Keratinocyte (primary cell): ENCODE measurements at regions not wholly inside any gene's neighbourhood (a gene's known extent, or its start where the extent isn't known, plus 50 kb on each side); places are given as distances from the start of the nearest gene placed in this dataset.

Source experiments
- DNase-seq: peaks from one replicate; pipeline ENCODE4 v3.0.0-alpha.2; 2011; ENCODE audit warnings: low read depth, missing footprints, low spot score
- FAIRE-seq: peaks from 2 replicates; lab custom pipeline; 2011; peaks lifted over from hg19 to GRCh38; lab: Jason Lieb, UNC
- H2AFZ ChIP-seq: 2 replicates; pipeline ENCODE4 v1.6.0; 2012; ENCODE audit warnings: low read length, control low read depth, inconsistent platforms; ENCODE audit not compliant: control insufficient read depth
- H3K27ac ChIP-seq: 2 replicates; pipeline ENCODE4 v1.5.1; 2011; ENCODE audit warnings: low read length; ENCODE audit not compliant: control insufficient read depth, insufficient read depth
- H3K27me3 ChIP-seq: 3 replicates; pipeline ENCODE4 v1.6.0; 2011; ENCODE audit warnings: low read length; ENCODE audit not compliant: control insufficient read depth, insufficient read depth; ENCODE audit errors: extremely low read depth
- H3K36me3 ChIP-seq, 2 experiments: 2 replicates in 1 of 2; 3 replicates in 1 of 2; pipeline ENCODE4 v1.5.1; 2011; ENCODE audit warnings: low read length in 2 of 2, mild to moderate bottlenecking in 1 of 2; ENCODE audit not compliant: control insufficient read depth in 2 of 2, insufficient read depth in 2 of 2; ENCODE audit errors: extremely low read depth in 1 of 2
- H3K4me1 ChIP-seq: 3 replicates; pipeline ENCODE4 v1.5.1; 2011; ENCODE audit warnings: low read length; ENCODE audit not compliant: control insufficient read depth, insufficient read depth; ENCODE audit errors: extremely low read depth
- H3K4me2 ChIP-seq: 3 replicates; pipeline ENCODE4 v1.6.0; 2011; ENCODE audit warnings: low read depth, low read length; ENCODE audit not compliant: control insufficient read depth, insufficient read depth; ENCODE audit errors: extremely low read depth
- H3K4me3 ChIP-seq, 3 experiments: fragments of 200-600 bp in 1 of 3; sonication (generic) in 1 of 3; 2 replicates in 2 of 3; 3 replicates in 1 of 3; pipeline ENCODE4 v1.5.1; 2011 to 2016; ENCODE audit warnings: low read length in 3 of 3, mild to moderate bottlenecking in 3 of 3, control low read depth in 2 of 3, inconsistent platforms in 1 of 3, low read depth in 1 of 3, mixed read lengths in 1 of 3, mixed run types in 1 of 3, moderate library complexity in 1 of 3; ENCODE audit not compliant: control insufficient read depth in 2 of 3, insufficient read depth in 2 of 3; ENCODE audit errors: extremely low read depth in 1 of 3
- H3K79me2 ChIP-seq: 2 replicates; pipeline ENCODE4 v1.6.0; 2012; ENCODE audit warnings: low read length; ENCODE audit not compliant: control insufficient read depth, insufficient read depth
- H3K9ac ChIP-seq: 3 replicates; pipeline ENCODE4 v1.6.0; 2011; ENCODE audit warnings: low read length; ENCODE audit not compliant: control insufficient read depth, insufficient read depth; ENCODE audit errors: extremely low read depth
- H3K9me1 ChIP-seq: 3 replicates; pipeline ENCODE4 v1.6.0; 2011; ENCODE audit warnings: low read length; ENCODE audit not compliant: control insufficient read depth, insufficient read depth; ENCODE audit errors: extremely low read depth
- H3K9me3 ChIP-seq: 2 replicates; pipeline ENCODE4 v1.5.1; 2012; ENCODE audit warnings: low read depth, low read length; ENCODE audit not compliant: control insufficient read depth
- H4K20me1 ChIP-seq: 3 replicates; pipeline ENCODE4 v1.6.0; 2011; ENCODE audit warnings: low read length; ENCODE audit not compliant: control insufficient read depth, insufficient read depth; ENCODE audit errors: extremely low read depth
- EZH2 ChIP-seq: IDR thresholded peaks from one replicate; pipeline ENCODE4 v1.6.1; 2012; ENCODE audit warnings: inconsistent platforms, mild to moderate bottlenecking, low read length, moderate library complexity
- dilution Hi-C: fragments of 300-500 bp; cut with MboI; formaldehyde crosslinking; loops from one replicate; pipeline ENCODE4 v1.7.0; 2020; ENCODE audit warnings: low sequenced_read_pairs; ENCODE audit not compliant: extremely low pct_ligation_motif_present
- TF ChIP-seq, protein P1 (sequence below), 3 experiments: IDR thresholded peaks in 1 of 3; conservative IDR thresholded peaks in 1 of 3; optimal IDR thresholded peaks in 1 of 3; 2 replicates in 2 of 3; 3 replicates in 1 of 3; pipeline versions ENCODE3 to v1.5.1; 2011; ENCODE audit warnings: low read length in 3 of 3, mild to moderate bottlenecking in 3 of 3, moderate library complexity in 2 of 3, control low read depth in 1 of 3, inconsistent platforms in 1 of 3; ENCODE audit not compliant: insufficient read depth in 2 of 3; ENCODE audit errors: extremely low read depth in 1 of 3

DNA sequence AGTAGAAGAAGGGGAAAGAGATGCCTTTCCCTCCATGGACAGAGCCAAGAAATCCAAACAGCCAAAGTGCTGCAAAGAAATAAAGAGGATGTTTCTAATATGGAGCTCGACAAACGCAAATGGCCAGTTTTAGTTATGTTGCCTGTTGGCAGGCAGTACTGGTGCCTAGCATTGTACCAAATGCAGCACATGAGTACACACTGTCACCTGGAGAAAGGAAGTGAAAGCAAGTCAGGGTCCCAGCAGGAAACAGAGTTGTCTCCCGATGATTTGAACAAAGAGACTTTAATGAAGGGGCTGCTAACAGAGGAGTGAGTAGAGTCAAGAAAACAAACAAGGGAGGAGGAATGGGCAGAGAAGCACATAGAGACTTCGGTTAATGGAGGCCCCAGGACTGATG lies 623.0 kb downstream of the BCL11A start:
- dilution Hi-C loops: no loop called here
- H3K9ac ChIP-seq: no peak overlapping the region
- no peaks in the 10 kb centered on the region for H3K36me3 ChIP-seq
- H3K9me3 ChIP-seq: no peaks in the 10 kb centered on the region
- no peak for FAIRE-seq
- no peak overlapping the region for H3K27ac ChIP-seq
- no peaks in the 10 kb centered on the region for H3K9me1 ChIP-seq
- TF ChIP-seq, protein P1, sequence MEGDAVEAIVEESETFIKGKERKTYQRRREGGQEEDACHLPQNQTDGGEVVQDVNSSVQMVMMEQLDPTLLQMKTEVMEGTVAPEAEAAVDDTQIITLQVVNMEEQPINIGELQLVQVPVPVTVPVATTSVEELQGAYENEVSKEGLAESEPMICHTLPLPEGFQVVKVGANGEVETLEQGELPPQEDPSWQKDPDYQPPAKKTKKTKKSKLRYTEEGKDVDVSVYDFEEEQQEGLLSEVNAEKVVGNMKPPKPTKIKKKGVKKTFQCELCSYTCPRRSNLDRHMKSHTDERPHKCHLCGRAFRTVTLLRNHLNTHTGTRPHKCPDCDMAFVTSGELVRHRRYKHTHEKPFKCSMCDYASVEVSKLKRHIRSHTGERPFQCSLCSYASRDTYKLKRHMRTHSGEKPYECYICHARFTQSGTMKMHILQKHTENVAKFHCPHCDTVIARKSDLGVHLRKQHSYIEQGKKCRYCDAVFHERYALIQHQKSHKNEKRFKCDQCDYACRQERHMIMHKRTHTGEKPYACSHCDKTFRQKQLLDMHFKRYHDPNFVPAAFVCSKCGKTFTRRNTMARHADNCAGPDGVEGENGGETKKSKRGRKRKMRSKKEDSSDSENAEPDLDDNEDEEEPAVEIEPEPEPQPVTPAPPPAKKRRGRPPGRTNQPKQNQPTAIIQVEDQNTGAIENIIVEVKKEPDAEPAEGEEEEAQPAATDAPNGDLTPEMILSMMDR (optimal IDR thresholded peaks at IDR 0.05 in 1 of 3, IDR thresholded peaks at IDR 0.05 in 1 of 3, conservative IDR thresholded peaks at IDR 0.05 in 1 of 3; ENCODE audit: extremely low read depth in 1 of 3, insufficient read depth in 2 of 3, low read length in 3 of 3): no peak
- no peak for TF ChIP-seq EZH2
- no peak overlapping the region for H3K4me3 ChIP-seq
- H4K20me1 ChIP-seq: no peaks in the 10 kb centered on the region
- no peaks in the 10 kb centered on the region for H3K79me2 ChIP-seq
- no peaks in the 10 kb centered on the region for H3K27me3 ChIP-seq
- no peaks in the 10 kb centered on the region for H3K4me1 ChIP-seq
- no peak overlapping the region for H3K4me2 ChIP-seq
- no peak for DNase-seq
- H2AFZ ChIP-seq: no peak overlapping the region

DNA sequence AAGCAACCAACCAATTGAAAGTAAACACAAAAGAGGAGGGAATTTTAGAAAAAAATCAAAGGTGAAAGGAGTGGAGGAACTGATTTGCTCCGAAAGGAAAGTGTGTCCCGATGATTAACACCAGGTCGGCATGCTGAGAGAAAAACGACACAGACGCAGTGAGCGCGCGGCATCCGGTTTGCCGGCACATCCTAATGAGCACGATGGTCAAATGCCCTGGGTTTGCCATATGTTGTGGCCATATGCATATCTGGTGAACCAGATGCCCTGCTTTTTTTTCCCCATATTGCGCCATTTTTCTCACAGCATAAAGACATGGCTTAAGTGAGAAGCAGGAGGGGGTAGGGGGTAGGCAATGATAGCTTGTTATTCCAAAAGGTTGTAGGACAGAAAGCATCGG lies 626.7 kb downstream of the BCL11A start:
- FAIRE-seq: no peak
- no peaks in the 10 kb centered on the region for H3K79me2 ChIP-seq
- H4K20me1 ChIP-seq: no peaks in the 10 kb centered on the region
- H3K9me3 ChIP-seq: no peaks in the 10 kb centered on the region
- no peak overlapping the region for H3K4me2 ChIP-seq
- TF ChIP-seq, protein P1 (optimal IDR thresholded peaks at IDR 0.05 in 1 of 3, IDR thresholded peaks at IDR 0.05 in 1 of 3, conservative IDR thresholded peaks at IDR 0.05 in 1 of 3; ENCODE audit: extremely low read depth in 1 of 3, insufficient read depth in 2 of 3, low read length in 3 of 3): no peak
- TF ChIP-seq EZH2: no peak
- no peaks in the 10 kb centered on the region for H3K36me3 ChIP-seq
- no peak overlapping the region for H3K9ac ChIP-seq
- no peaks in the 10 kb centered on the region for H3K9me1 ChIP-seq
- H3K4me3 ChIP-seq: no peak overlapping the region
- H3K27ac ChIP-seq: no peak overlapping the region
- no peak for DNase-seq
- dilution Hi-C loops: no loop called here
- no peaks in the 10 kb centered on the region for H3K27me3 ChIP-seq
- no peaks in the 10 kb centered on the region for H3K4me1 ChIP-seq
- H2AFZ ChIP-seq: no peak overlapping the region
